Ovary (tissue), 7 donors: ENCODE measurements at regions not wholly inside any gene's neighbourhood (a gene's known extent, or its start where the extent isn't known, plus 50 kb on each side); places are given as distances from the start of the nearest gene placed in this dataset.

Source experiments
- DNase-seq, 5 donors: peaks; one replicate each; pipeline ENCODE4 v3.0.0-alpha.2; 2019 to 2020
- H3K27ac ChIP-seq, 2 donors: fragments of 200-600 bp; one replicate each; pipeline versions ENCODE4 v1.5.1 to v1.8.0; 2019 to 2022
- H3K27me3 ChIP-seq: fragments of 200-600 bp; one replicate; pipeline ENCODE4 v1.8.0; 2022
- H3K36me3 ChIP-seq: fragments of 200-600 bp; sonication (generic); one replicate; pipeline ENCODE4 v1.5.1; 2019
- H3K4me1 ChIP-seq: one replicate; pipeline ENCODE4 v1.8.1; 2013; ENCODE audit warnings: mild to moderate bottlenecking, moderate library complexity; ENCODE audit not compliant: insufficient read depth
- H3K4me3 ChIP-seq: fragments of 200-600 bp; sonication (generic); one replicate; pipeline ENCODE4 v1.5.1; 2017
- H3K9me3 ChIP-seq, 2 donors: fragments of 200-600 bp in 1 of 2; sonication (generic) in 1 of 2; one replicate each; pipeline versions ENCODE4 v1.5.1 to v1.8.1; 2013 to 2019; ENCODE audit warnings: mild to moderate bottlenecking in 1 of 2, moderate library complexity in 1 of 2
- CTCF ChIP-seq, 3 donors: fragments of 450-650 bp in 2 of 3; fragments of 200-600 bp in 1 of 3; IDR thresholded peaks; one replicate each; pipeline versions ENCODE4 v1.5.1 to v1.8.0; 2016 to 2022; ENCODE audit warnings: antibody characterized with exemption in 3 of 3, mild to moderate bottlenecking in 1 of 3
- EP300 ChIP-seq: sonication (generic); formaldehyde crosslinking; IDR thresholded peaks from one replicate; pipeline ENCODE4 v1.6.1; 2017; ENCODE audit warnings: antibody characterized with exemption
- POLR2A ChIP-seq: fragments of 450-650 bp; IDR thresholded peaks from one replicate; pipeline ENCODE4 v1.6.1; 2017; ENCODE audit warnings: antibody characterized with exemption, mild to moderate bottlenecking, moderate library complexity
- WGBS, 3 donors: extraction: QIAGEN DNeasy Blood & Tissue Kit in 1 of 3; methylation state at CpG; one replicate each; pipeline versions ENCODE4 v1.1.5 to v1.1.7; 2013 to 2017; 5-methylcytosine and 5-hydroxymethylcytosine counted together
- intact Hi-C, 4 donors: fragments of 100-400 bp; cut with DNase I; formaldehyde crosslinking; loops; one replicate each; pipeline versions ENCODE4 v1.11.0 to v1.15.1; 2022 to 2023
- donor health status: DM: no; HTN: no; CAD: no; lungs with moderate emphysema.
- donor health status: DM: no; HTN: no; CAD: no.
- donor health status: Bipolar disorder and iron deficiency.
- donor health status: DM: no; HTN: no; CAD: no.
- donor health status: DM: yes; HTN: yes; CAD: no.

- no peaks in the 10 kb centered on the region for H3K9me3 ChIP-seq
- TF ChIP-seq POLR2A (no peak), CTCF (IDR thresholded peaks at IDR 0.05) (no peak), EP300 (no peak)
- intact Hi-C loops: no loop called here
- H3K4me3 ChIP-seq: no peak overlapping the region
- H3K4me1 ChIP-seq: no peaks in the 10 kb centered on the region
- H3K27me3 ChIP-seq: no peaks in the 10 kb centered on the region
- H3K27ac ChIP-seq: no peak overlapping the region
- 81 to 88% (median 84%) methylated on average over 5 of the region's 5 CpGs for WGBS, 3 donors
- H3K36me3 ChIP-seq: no peaks in the 10 kb centered on the region
- no peak for DNase-seq
Observed at GRCh38 chr10:47116445-47116844, 183.6 kb upstream of the GDF10 start.

GRCh38 chr10:47118326-47118725, 181.7 kb upstream of the GDF10 start:
- H3K4me1 ChIP-seq: no peaks in the 10 kb centered on the region
- DNase-seq: no peak
- no peak for TF ChIP-seq POLR2A
- no peak for TF ChIP-seq EP300
- TF ChIP-seq CTCF (IDR thresholded peaks at IDR 0.05): no peak
- no peaks in the 10 kb centered on the region for H3K9me3 ChIP-seq
- no peaks in the 10 kb centered on the region for H3K27me3 ChIP-seq
- H3K36me3 ChIP-seq: no peaks in the 10 kb centered on the region
- intact Hi-C loops: no loop called here
- H3K27ac ChIP-seq: no peak overlapping the region
- H3K4me3 ChIP-seq: no peak overlapping the region
- WGBS, 3 donors: 67 to 87% (median 68%) methylated on average over 6 of the region's 6 CpGs

- no peak for DNase-seq
- 71 to 76% (median 72%) methylated on average over 7 of the region's 7 CpGs for WGBS, 3 donors
Observed at GRCh38 chr10:47121336-47121735, 178.7 kb upstream of the GDF10 start.

GRCh38 chr10:47123716-47124288, 176.2 kb upstream of the GDF10 start:
- 87 to 89% (median 87%) methylated on average over 6 of the region's 6 CpGs for WGBS, 3 donors
- Histone ChIP-seq H3K9me3 (no peaks in the 10 kb centered on the region), H3K4me1 (no peaks in the 10 kb centered on the region), H3K27ac (no peak overlapping the region), H3K36me3 (no peaks in the 10 kb centered on the region), H3K27me3 (no peaks in the 10 kb centered on the region), H3K4me3 (no peak overlapping the region)
- TF ChIP-seq CTCF (IDR thresholded peaks at IDR 0.05) (no peak), EP300 (no peak), POLR2A (no peak)
- intact Hi-C loops: no loop called here
- no peak for DNase-seq

More at GRCh38 chr10:47121336-47121735, 178.7 kb upstream of the GDF10 start:
- H3K36me3 ChIP-seq: no peaks in the 10 kb centered on the region
- H3K27ac ChIP-seq: no peak overlapping the region
- H3K27me3 ChIP-seq: no peaks in the 10 kb centered on the region
- no peaks in the 10 kb centered on the region for H3K4me1 ChIP-seq
- TF ChIP-seq EP300: no peak
- no peak for TF ChIP-seq POLR2A
- no peak for TF ChIP-seq CTCF (IDR thresholded peaks at IDR 0.05)
- H3K9me3 ChIP-seq: no peaks in the 10 kb centered on the region
- H3K4me3 ChIP-seq: no peak overlapping the region
- intact Hi-C loops: no loop called here
